B cell (primary cell): ENCODE measurements at regions not wholly inside any gene's neighbourhood (a gene's known extent, or its start where the extent isn't known, plus 50 kb on each side); places are given as distances from the start of the nearest gene placed in this dataset.

Experiments
- CTCF ChIP-seq: fragments of 200-600 bp; IDR thresholded peaks from one replicate; pipeline ENCODE4 v1.8.0; 2022; ENCODE audit warnings: antibody characterized with exemption, mild to moderate bottlenecking
- EZH2 ChIP-seq: IDR thresholded peaks from 2 replicates; pipeline ENCODE4 v1.6.1; 2012; ENCODE audit warnings: borderline replicate concordance, low read depth, mild to moderate bottlenecking, moderate library complexity, low read length; ENCODE audit not compliant: insufficient read depth, poor library complexity, severe bottlenecking

- no peak for TF ChIP-seq EZH2
- no peak for TF ChIP-seq CTCF
Measured at GRCh38 chr2:84078471-84078870, 380.6 kb downstream of the SUCLG1 start.
